GM18868 (cell line): ENCODE measurements at regions not wholly inside any gene's neighbourhood (a gene's known extent, or its start where the extent isn't known, plus 50 kb on each side); places are given as distances from the start of the nearest gene placed in this dataset.

Source experiments
- ATAC-seq: cut with Tn5 transposase; IDR thresholded peaks from one replicate; pipeline ENCODE4 v1.9.1; 2021; ENCODE audit warnings: mild to moderate bottlenecking, moderate library complexity; ENCODE audit not compliant: unreplicated experiment

DNA sequence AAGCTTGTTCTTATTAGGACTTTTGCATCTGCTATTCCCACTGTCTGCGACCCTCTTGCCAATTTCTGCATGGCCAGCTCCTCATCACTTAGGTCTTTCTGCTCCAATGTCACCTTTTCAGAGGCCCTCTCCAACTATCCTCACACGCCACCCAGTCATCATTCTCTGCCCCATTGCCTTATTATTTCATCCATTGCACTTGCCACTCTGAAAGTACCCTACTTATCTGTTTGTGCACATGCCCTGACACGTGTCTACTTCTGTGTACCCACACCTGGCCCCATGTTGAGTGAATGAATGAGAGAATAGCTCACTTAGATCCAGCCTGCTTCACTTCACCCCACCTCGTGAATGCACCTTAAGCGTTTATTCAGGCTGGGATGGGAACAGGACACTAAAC, 218.7 kb upstream of the TBX3 start:
- no peak for ATAC-seq

DNA sequence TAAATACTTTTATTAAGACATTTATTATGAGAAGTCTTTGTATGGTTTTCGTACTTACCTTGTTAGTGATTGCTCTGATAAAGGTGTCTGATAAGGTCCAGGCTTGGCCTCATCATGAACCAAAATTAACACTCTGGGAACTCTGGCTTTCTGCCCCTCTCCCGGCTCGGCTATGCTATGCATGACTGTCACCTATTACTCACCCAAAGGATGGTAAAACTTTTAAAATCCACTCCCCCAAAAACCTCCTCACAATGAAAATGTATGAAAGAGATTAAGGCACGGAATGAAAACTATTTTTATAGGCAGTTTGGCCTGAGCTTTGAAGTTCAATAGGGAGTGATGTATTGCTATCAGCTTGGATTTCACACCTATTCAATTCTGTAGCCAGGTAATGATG, 217.3 kb upstream of the TBX3 start:
- no peak for ATAC-seq

DNA sequence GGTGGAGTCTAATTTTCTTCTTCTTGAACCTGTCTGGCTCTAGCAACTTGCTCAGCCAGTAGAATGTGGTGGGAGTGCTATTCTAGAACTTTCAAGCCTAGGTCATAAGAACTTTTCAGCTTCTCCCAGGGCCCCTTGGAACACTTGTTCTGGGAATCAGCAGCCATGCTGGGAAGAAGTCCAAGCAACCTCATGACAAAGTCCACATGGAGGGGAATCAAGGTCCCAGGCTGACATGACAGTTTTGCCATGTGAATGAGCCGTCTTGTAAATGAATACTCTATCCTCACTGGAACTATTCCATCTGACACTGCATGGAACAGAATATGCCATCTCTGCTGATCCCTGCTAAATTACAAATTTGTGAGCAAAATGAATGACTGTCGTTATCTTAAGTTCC, 214.2 kb upstream of the TBX3 start:
- no peak for ATAC-seq

- ATAC-seq: no peak
Observed at GRCh38 chr12:114895827-114896226, 211.9 kb upstream of the TBX3 start.

- no peak for ATAC-seq
Observed at GRCh38 chr12:114895081-114895480, 211.1 kb upstream of the TBX3 start.

GRCh38 chr12:114894076-114894475, 210.1 kb upstream of the TBX3 start:
- ATAC-seq: no peak

DNA sequence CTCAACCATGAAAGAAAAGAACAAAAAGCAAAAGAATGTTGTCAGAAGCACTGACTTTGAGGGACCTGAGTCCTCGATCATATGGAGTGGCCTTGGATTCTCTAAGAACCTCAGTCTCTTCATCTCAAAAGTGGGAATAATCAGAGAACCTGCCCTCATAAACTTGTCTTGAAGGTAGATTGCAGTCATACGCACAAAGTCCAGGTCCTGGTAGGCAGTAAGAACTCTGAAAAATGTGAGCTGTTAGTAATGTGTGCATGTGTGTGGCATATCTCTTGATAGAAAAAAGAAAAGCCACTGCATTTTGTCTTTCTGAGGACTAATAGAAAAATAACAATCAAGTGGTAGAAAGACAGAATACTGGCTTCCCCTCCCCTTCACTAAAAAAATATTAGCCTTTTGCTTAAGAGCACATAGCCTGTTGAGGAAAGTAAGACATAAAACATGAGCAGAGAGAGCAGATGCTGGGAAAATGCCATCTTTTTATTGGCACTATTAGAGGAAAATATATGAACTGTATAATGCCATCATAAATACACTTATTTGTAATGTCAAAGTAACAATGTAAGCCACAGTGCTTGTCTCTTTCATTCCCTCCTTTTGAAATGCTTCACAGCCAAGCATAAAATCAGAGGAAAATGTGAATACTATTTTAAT, 205.1 kb upstream of the TBX3 start:
- no peak for ATAC-seq

DNA sequence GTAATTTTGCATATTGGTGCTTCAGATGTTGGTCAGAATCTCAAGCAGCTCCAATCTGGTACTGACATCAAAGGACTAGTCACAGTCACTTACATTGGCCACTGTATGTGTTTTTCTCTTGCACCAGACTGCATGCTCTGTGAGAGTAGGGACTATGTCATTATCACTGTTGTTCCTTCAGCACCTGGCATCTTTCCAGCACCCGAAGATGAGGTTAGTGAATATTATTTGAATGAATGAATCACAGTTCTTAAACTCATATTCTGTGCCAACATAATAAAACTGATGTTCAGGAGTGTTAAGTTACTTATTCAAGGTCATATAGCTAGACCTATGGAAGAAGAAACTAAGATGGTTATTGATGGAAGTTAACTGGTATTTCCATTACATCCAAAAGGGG, 204.5 kb upstream of the TBX3 start:
- no peak for ATAC-seq

- no peak for ATAC-seq
Observed at GRCh38 chr12:114885501-114885900, 201.5 kb upstream of the TBX3 start.

GRCh38 chr12:114884575-114884974, 200.6 kb upstream of the TBX3 start:
- ATAC-seq: no peak

DNA sequence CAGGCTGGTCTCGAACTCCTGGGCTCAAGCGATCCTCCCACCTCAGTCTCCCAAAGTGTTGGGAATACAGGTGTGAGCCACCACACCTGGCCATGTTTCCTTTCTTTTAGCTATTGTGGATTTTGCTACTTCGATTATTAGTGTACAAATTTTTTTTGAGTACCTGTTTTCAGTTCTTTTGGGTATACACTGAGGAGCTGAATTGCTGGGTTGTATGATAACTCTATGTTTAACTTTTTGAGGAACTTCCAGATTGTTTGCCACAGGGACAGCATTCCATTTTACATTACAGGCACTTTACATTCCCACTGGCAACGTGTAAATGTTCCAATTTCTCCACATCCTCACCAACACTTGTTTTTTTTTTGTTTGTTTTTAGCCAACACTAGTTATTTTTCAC, 198.1 kb upstream of the TBX3 start:
- ATAC-seq: no peak

- ATAC-seq: no peak
Observed at GRCh38 chr12:114879354-114879753, 195.4 kb upstream of the TBX3 start.

GRCh38 chr12:114878781-114879180, 194.8 kb upstream of the TBX3 start:
- no peak for ATAC-seq

DNA sequence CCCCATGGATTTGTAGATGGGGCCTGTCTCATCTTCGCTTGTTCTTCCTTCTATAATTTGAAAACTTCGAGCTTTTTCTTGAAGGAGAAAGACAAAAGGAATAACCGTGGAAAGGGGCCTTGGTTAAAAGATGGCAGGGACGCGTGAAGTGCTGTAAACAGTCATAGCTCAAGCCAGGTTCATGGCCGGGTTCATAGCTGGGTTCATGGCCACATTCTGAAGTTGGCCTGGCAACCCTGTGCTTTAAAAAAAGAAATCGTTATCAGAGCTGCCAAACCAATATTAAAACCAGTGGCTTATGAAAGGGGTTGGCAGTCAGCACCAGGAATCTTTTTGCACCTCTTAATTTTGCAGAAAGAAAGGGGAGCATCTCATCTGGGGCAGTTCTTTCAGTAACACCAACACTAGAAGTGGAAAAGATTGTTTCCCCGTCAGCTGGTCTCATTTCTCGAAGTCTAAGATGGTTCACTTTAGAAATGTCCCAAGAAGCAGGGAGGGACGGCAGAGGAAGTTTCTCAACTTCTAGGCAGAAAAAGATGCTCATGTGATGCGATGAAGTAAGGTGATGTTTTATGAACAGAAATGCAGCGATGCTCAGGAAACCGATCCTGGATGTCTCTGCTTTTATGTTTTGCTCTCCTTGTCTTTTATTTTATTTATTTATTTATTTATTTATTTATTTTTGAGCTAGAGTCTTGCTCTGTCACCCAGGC, 193.1 kb upstream of the TBX3 start:
- no peak for ATAC-seq

- no peak for ATAC-seq
Observed at GRCh38 chr12:114875313-114875712, 191.3 kb upstream of the TBX3 start.

DNA sequence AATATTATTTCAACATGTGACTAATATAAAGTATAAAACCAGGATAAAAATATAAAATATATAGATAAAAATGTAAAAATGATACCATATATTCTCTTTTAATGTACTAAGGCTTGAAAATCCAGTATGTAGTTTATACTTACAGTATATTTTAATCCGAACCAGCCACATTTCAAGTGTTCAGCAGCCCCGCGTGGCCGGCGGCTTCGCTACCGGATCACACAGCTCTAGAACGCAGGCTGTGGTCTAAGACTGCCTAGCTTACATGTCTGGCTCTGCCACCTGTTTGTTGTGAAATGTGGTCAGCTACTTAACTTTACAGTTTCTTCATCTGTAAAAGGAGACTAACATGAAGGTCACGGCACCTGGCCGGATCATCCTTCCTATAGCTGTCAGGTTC, 189.7 kb upstream of the TBX3 start:
- ATAC-seq: no peak

- ATAC-seq: no peak
Observed at GRCh38 chr12:114868995-114869834, 185.2 kb upstream of the TBX3 start.

- no peak for ATAC-seq
Observed at GRCh38 chr12:114866331-114866730, 182.4 kb upstream of the TBX3 start.

DNA sequence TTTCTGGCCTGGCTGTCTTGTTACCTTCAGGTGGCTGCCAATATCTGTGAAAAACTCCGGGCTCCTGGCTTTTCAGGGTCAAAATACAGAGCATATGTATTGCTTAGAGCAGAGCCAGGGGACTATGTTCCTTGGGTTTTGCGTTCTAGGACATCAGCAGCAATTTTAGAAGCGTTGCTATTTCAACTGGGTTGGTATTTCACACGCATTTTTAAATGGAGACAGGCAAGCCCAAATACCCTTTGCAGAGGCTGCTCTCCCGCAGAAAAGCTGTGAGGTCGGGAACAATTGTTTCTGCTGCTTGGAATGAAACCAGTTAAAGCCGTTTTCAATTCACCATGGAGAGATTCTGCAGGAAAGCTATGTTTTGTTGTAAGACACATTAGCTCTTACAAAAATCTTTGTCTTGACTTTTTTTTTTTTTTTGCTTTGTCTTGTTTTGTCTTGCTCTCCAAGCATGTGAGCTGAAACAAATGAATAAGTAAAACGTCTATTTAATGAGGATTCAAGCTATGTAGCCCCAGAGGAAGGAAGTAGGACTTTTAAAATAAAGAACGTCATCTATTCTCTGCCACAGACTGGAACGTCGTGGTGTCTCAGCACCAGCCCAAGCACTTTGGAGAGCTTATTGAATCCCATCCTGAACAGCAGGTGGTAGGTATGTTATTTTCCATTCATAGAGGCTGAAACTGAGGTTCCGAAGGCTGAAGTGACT, 181.0 kb upstream of the TBX3 start:
- no peak for ATAC-seq

- ATAC-seq: no peak
Observed at GRCh38 chr12:114863911-114864310, 179.9 kb upstream of the TBX3 start.

GRCh38 chr12:114860969-114861368, 177.0 kb upstream of the TBX3 start:
- ATAC-seq: no peak
